GM18502 (cell line): ENCODE measurements at regions not wholly inside any gene's neighbourhood (a gene's known extent, or its start where the extent isn't known, plus 50 kb on each side); places are given as distances from the start of the nearest gene placed in this dataset.
A peak's percentile ranks its signal among the peaks of the same experiment; 100 is the strongest.

Source experiments
- ATAC-seq: cut with Tn5 transposase; IDR thresholded peaks from one replicate; pipeline ENCODE4 v1.9.1; 2021; ENCODE audit warnings: mild to moderate bottlenecking; ENCODE audit not compliant: unreplicated experiment, poor library complexity

- ATAC-seq, result no peak
Measured at GRCh38 chr18:67381608-67382150, 134.8 kb downstream of the DSEL start.

DNA sequence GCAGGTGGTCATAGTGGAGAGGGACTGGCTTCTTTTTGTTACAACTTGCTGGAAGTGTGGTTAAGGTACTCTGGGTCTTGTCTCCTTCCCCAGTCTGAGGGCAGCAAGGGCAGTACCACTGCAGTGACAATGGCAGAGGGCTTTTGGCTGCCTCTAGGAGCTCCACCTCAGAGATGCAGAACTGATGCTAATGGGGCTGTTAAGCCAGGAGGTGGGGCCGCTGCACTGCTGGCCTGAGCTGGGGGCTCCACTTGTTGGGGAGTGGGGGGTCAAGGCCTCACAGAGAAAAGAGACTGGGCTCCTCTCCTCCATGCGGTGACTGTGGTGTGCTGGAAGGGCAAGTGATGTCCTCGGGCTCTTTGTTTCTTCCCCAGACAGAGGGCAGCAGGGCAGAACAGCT is 135.7 kb downstream of the DSEL start:
- no peak for ATAC-seq

DNA sequence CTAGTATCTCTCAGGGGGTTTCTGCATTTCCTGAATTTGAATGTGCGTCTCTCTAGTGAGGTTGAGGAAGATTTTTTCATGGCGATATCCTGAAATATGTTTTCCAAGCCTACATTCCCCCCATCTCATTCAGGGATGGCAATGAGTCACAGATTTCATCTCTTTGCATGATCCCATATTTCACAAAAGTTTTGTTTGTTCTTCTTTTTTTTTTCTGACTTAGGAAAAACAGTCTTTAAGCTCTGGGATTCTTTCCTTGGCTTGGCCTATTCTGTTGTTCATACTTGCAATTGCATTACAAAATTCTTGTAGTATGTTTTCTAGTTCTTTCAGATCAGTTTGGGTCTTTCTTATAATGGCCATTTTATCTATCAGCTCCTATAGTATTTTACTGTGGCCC is 136.5 kb downstream of the DSEL start:
- ATAC-seq, result no peak

GRCh38 chr18:67376372-67376771 is 140.1 kb downstream of the DSEL start:
- ATAC-seq, result no peak

DNA sequence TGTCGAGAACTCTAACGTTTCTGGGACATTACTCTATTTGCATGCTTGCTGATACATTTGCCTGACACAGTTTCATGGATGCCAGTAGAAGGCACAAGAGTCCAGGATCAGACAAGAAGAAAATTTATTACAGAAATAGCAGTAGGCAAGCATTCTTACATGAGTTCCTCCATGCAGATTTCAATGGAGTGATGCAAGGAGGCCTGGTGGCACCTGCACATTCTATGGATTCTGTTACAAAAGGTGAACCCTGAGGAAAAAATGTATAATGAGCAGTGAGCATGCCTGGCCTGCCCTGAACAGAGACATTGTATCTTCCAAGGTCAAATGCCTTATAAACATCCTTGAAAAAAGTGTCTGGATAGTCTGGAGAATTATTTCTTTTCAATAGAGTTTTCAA is 142.9 kb downstream of the DSEL start:
- no peak for ATAC-seq

DNA sequence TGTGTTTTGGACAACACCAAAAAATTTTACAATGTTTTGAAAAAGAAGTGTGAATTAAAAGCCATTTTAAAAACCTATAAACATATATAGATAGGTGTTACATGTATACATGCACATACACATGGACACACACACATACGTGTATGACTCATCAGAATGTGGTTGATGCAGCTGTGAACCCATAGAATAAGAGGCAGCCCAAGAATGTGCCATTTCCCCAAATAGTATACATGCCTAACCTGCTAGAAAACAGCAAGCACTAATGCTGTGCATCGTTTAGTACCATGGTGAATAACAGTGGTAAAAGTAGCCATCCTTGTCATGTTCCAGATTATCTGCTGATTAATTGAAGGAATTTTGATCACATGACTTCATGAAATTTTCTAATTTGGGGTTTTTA is 149.0 kb downstream of the DSEL start:
- ATAC-seq, result no peak

- ATAC-seq, result no peak
Measured at GRCh38 chr18:67363694-67364093, 152.8 kb downstream of the DSEL start.

- no peak for ATAC-seq
Measured at GRCh38 chr18:67362906-67363305, 153.6 kb downstream of the DSEL start.

GRCh38 chr18:67359873-67360838 is 156.4 kb downstream of the DSEL start:
- ATAC-seq, result peak; percentile 89

- ATAC-seq, result no peak
Measured at GRCh38 chr18:67358947-67359346, 157.6 kb downstream of the DSEL start.

DNA sequence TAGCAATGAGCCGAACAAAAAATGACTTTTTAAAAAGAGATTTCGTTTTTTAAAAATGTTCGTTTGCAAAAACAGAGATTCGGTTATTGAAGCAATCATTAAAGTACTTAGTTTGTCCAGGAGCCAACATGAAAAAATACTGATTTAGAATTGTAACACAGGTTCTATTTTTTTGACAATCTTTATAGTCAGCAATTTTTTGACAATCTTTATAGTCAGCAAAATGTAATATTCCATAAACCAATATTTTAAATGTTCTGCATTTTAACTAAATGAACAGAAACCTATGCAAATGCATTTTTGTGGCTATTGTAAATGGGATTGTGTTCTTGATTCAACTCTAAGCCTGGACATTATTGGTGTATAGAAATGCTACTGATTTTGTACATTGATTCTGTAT is 161.8 kb downstream of the DSEL start:
- ATAC-seq, result no peak

DNA sequence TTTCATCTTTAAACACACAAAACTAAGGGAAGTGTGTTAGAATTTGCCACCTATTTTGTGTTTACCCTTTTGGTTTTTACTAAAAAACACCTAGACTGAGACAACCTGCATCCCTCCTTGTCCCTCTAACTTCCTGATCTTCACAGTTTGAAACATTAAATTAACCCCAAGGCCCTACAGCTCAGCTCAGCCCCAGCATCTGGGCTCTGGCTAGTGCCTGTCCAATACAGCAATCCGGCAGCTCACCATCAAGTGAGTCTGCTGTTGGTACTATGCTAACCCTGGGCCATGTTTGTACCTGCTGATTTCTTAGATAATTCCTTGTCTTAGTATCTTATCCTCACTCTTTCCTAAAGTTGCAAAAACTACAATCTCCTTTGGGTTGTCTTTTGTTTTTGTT is 162.4 kb downstream of the DSEL start:
- ATAC-seq, result no peak

DNA sequence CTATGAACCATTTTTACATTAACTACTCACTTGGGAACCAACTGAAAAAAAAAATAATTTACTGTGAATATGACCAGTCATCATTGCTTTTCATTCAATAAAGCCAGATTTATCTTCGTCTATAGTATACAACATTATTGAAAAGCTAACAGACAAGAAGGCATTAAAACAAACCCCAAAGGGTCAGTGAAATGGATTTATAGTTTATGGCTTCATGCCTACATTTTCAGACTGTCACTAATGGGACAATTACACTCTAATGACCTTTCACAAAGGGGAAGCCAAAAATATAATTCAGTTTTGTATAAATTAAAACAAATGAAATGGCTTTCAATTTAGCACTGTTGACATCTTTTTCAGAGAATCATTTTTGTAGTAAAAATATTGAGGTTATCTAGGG is 169.1 kb downstream of the DSEL start:
- ATAC-seq, result no peak

GRCh38 chr18:67342159-67342558 is 174.4 kb downstream of the DSEL start:
- ATAC-seq, result no peak

GRCh38 chr18:67337696-67338095 is 178.8 kb downstream of the DSEL start:
- no peak for ATAC-seq

- no peak for ATAC-seq
Measured at GRCh38 chr18:67331857-67332256, 184.7 kb downstream of the DSEL start.

GRCh38 chr18:67319109-67319508 is 197.4 kb downstream of the DSEL start:
- ATAC-seq, result no peak

- ATAC-seq, result no peak
Measured at GRCh38 chr18:67318651-67319050, 197.9 kb downstream of the DSEL start.

- ATAC-seq, result no peak
Measured at GRCh38 chr18:67310826-67311225, 205.7 kb downstream of the DSEL start.

DNA sequence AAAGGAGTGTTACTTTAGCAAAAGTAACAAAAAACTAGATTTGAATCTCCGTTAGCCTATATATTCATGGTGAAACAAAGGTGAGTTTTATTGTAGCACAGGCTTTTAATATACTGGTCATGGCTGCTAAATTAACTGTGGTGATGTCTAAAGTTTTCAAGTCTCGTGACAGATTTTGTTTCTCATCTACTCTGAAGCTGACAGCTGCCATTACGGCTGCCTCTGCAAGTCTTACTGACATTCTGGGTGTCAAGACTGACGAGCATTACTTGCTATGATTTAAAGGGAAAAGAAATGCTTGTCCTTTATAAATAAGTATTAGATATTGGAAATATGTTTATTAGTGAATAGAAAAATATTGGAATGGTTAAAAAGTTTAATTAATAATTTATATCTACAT is 207.7 kb downstream of the DSEL start:
- ATAC-seq, result no peak

- no peak for ATAC-seq
Measured at GRCh38 chr18:67305466-67305865, 211.1 kb downstream of the DSEL start.

DNA sequence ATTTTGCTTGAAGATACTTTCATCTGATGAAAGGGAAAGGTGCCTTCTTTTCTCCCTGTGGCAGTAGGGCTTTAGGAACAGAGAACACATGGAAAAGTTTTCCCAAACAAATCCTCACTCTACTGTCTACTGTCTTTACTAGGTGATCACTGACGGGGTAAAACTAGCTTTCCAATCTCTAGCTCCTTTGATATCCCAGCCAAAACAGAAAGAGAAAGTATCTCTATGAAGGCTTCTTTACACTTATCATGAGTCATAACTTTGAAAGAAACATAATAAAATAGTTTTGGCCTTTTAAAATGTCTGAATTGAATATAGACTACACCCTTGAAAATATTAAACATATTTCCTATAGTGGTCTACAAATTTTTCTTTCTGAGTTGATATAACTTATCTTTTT is 214.5 kb downstream of the DSEL start:
- no peak for ATAC-seq
